Adrenal gland (tissue), 9 donors: ENCODE measurements at regions not wholly inside any gene's neighbourhood (a gene's known extent, or its start where the extent isn't known, plus 50 kb on each side); places are given as distances from the start of the nearest gene placed in this dataset.

Experiments used
- DNase-seq, 7 donors: peaks; one replicate each; pipeline ENCODE4 v3.0.0-alpha.2; 2019 to 2020
- H3K27ac ChIP-seq, 5 donors: fragments of 200-600 bp; sonication (generic) in 4 of 5; 1 replicate in 3 of 5; 2 replicates in 2 of 5; pipeline versions ENCODE4 v1.5.1 to v1.8.0; 2016 to 2020; ENCODE audit warnings: mild to moderate bottlenecking in 1 of 5
- H3K27me3 ChIP-seq: fragments of 200-600 bp; 2 replicates; pipeline ENCODE4 v1.8.0; 2021
- H3K36me3 ChIP-seq, 2 donors: fragments of 200-600 bp; replicated peaks in 1 of 2; 1 replicate in 1 of 2; 2 replicates in 1 of 2; pipeline versions ENCODE4 v1.5.1 to v1.8.0; 2018 to 2022
- H3K4me1 ChIP-seq, 2 donors: fragments of 200-600 bp; replicated peaks in 1 of 2; 1 replicate in 1 of 2; 2 replicates in 1 of 2; pipeline versions ENCODE4 v1.5.1 to v1.8.0; 2018 to 2021
- H3K4me3 ChIP-seq, 4 donors: fragments of 200-600 bp; sonication (generic) in 3 of 4; one replicate each; pipeline ENCODE4 v1.5.1; 2016 to 2018
- H3K9me3 ChIP-seq, 3 donors: fragments of 200-600 bp; sonication (generic) in 1 of 3; replicated peaks in 1 of 3; 1 replicate in 2 of 3; 2 replicates in 1 of 3; pipeline versions ENCODE4 v1.5.1 to v1.8.0; 2016 to 2021
- POLR2A ChIP-seq, 2 donors: fragments of 450-650 bp; IDR thresholded peaks; one replicate each; pipeline ENCODE4 v1.6.1; 2017; ENCODE audit warnings: antibody characterized with exemption in 2 of 2, mild to moderate bottlenecking in 2 of 2, moderate library complexity in 1 of 2
- WGBS, 4 donors: extraction: QIAGEN DNeasy Blood & Tissue Kit in 2 of 4; methylation state at CpG; one replicate each; pipeline versions ENCODE4 v1.1.5 to v1.1.7; 2013 to 2017; 5-methylcytosine and 5-hydroxymethylcytosine counted together
- intact Hi-C, 2 donors: fragments of 100-400 bp; cut with DNase I; formaldehyde crosslinking; loops; one replicate each; pipeline versions ENCODE4 v1.14.1 to v1.15.0; 2022 to 2023
- TF ChIP-seq, protein P1 (sequence below), 6 experiments: fragments of 450-650 bp in 4 of 6; fragments of 200-600 bp in 2 of 6; sonication (generic) in 1 of 6; IDR thresholded peaks; 1 replicate in 5 of 6; 2 replicates in 1 of 6; pipeline versions ENCODE4 v1.5.1 to v1.8.0; 2016 to 2021; ENCODE audit warnings: antibody characterized with exemption in 6 of 6, mild to moderate bottlenecking in 2 of 6, moderate library complexity in 1 of 6
- donor health status: healthy with polysubstance abuse.
- donor health status: Bipolar disorder and iron deficiency.
- donor health status: DM: yes; HTN: yes; CAD: no.
- donor health status: DM: no; HTN: no; CAD: no.
- donor health status: DM: no; HTN: no; CAD: no.

DNA sequence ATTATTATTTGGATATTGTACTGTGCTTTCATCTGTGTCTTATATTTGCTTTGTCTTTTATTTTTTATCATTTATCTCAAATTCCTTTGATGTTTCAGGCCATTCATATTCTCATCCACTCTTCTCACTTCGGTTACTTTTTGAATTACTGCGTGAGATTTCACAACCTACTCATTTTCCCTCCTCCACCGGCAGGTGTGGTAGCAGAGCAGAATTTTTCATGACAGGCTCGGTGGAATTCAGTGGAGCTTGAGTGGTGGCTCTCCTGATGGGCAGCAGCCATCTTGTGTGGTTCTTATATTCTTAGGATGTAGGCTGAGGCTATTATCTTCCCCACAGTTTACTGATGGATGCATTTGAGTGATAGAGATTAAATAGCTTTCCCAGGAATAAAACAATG lies 92.3 kb upstream of the IVNS1ABP start:
- no peak for TF ChIP-seq POLR2A (IDR thresholded peaks at IDR 0.05)
- TF ChIP-seq, protein P1, sequence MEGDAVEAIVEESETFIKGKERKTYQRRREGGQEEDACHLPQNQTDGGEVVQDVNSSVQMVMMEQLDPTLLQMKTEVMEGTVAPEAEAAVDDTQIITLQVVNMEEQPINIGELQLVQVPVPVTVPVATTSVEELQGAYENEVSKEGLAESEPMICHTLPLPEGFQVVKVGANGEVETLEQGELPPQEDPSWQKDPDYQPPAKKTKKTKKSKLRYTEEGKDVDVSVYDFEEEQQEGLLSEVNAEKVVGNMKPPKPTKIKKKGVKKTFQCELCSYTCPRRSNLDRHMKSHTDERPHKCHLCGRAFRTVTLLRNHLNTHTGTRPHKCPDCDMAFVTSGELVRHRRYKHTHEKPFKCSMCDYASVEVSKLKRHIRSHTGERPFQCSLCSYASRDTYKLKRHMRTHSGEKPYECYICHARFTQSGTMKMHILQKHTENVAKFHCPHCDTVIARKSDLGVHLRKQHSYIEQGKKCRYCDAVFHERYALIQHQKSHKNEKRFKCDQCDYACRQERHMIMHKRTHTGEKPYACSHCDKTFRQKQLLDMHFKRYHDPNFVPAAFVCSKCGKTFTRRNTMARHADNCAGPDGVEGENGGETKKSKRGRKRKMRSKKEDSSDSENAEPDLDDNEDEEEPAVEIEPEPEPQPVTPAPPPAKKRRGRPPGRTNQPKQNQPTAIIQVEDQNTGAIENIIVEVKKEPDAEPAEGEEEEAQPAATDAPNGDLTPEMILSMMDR (IDR thresholded peaks at IDR 0.05) = no peak
- Histone ChIP-seq H3K9me3 (no peaks in the 10 kb centered on the region), H3K27ac (no peak overlapping the region), H3K36me3 (no peaks in the 10 kb centered on the region), H3K4me3 (no peak overlapping the region), H3K4me1 (peaks cover 0 to 3% of the 10 kb centered on the region in 2 donors), H3K27me3 (no peaks in the 10 kb centered on the region)
- intact Hi-C loops = no loop called here
- WGBS, 4 donors = 70 to 83% (median 80%) methylated on average over 4 of the region's 4 CpGs
- DNase-seq = no peak

DNA sequence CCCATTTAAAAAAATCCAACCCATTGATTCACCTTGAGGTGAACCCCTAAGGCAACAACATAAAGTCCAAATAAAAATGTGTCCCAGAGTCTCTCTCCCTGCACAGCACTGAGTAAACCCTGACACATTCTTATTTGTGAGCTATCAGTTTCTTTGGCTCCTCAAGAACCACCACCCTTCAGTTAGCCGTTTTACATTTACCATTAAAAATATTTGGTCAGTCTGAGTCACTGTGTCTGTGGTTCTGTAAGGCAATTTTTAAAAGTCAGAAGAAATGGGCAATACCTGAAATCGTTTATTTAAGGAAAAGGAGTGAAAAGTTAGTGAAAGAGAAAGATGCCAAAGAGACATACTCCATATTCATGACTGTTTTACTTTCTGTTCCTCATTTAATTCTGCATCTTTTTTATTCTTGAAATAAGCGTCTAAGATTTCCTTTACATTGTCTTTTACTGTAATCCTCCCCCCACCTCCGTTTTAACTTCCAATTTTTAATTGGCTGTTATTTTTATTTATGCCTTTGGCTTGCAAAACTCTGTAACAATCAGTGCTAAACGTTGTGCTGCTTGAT lies 91.7 kb upstream of the IVNS1ABP start:
- no peaks in the 10 kb centered on the region for H3K27me3 ChIP-seq
- no peak for DNase-seq
- no peak overlapping the region for H3K4me3 ChIP-seq
- 53 to 63% (median 57%) methylated on average over 5 of the region's 5 CpGs for WGBS, 4 donors
- intact Hi-C loops = no loop called here
- no peaks in the 10 kb centered on the region for H3K36me3 ChIP-seq
- no peaks in the 10 kb centered on the region for H3K9me3 ChIP-seq
- TF ChIP-seq, protein P1 (IDR thresholded peaks at IDR 0.05) = no peak
- TF ChIP-seq POLR2A (IDR thresholded peaks at IDR 0.05) = no peak
- H3K4me1 ChIP-seq = peaks cover 0 to 3% of the 10 kb centered on the region in 2 donors
- H3K27ac ChIP-seq = no peak overlapping the region

DNA sequence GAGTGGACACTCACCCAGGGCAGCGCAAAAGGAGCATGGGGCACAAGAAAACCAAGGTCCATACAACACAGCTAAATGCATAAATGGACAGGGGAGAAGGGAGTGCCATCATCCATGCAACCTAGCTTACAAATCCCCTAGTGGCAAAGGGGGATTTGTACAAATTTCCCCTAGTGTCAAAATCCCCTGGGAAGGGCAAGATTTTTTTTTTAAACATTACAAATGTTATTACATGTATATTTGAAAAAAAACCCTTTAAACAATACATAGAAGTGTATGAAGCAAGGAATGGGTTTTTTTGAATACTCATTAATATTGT lies 89.6 kb upstream of the IVNS1ABP start:
- no peak for TF ChIP-seq POLR2A (IDR thresholded peaks at IDR 0.05)
- TF ChIP-seq, protein P1 (IDR thresholded peaks at IDR 0.05) = no peak
- H3K36me3 ChIP-seq = no peaks in the 10 kb centered on the region
- H3K9me3 ChIP-seq = no peaks in the 10 kb centered on the region
- H3K27ac ChIP-seq = no peak overlapping the region
- H3K27me3 ChIP-seq = no peaks in the 10 kb centered on the region
- no peak overlapping the region for H3K4me3 ChIP-seq
- H3K4me1 ChIP-seq = peaks cover 0 to 3% of the 10 kb centered on the region in 2 donors
- 92 to 100% (median 96%) methylated on average over 1 of the region's 1 CpG for WGBS, 4 donors
- intact Hi-C loops = no loop called here
- DNase-seq = no peak

- intact Hi-C loops = no loop called here
- TF ChIP-seq POLR2A (IDR thresholded peaks at IDR 0.05) = no peak
- TF ChIP-seq, protein P1 (IDR thresholded peaks at IDR 0.05) = no peak
- no peaks in the 10 kb centered on the region for H3K27me3 ChIP-seq
- peaks cover 0 to 3% of the 10 kb centered on the region in 2 donors for H3K4me1 ChIP-seq
- H3K27ac ChIP-seq = no peak overlapping the region
- H3K4me3 ChIP-seq = no peak overlapping the region
- no peak for DNase-seq
- no peaks in the 10 kb centered on the region for H3K36me3 ChIP-seq
- H3K9me3 ChIP-seq = no peaks in the 10 kb centered on the region
- WGBS, 4 donors = 74 to 85% (median 85%) methylated on average over 3 of the region's 3 CpGs
Observed at GRCh38 chr1:185406006-185406690, 89.1 kb upstream of the IVNS1ABP start.
